GM19043 (cell line): ENCODE measurements at regions not wholly inside any gene's neighbourhood (a gene's known extent, or its start where the extent isn't known, plus 50 kb on each side); places are given as distances from the start of the nearest gene placed in this dataset.

Source experiments
- ATAC-seq: cut with Tn5 transposase; IDR thresholded peaks from one replicate; pipeline ENCODE4 v1.9.1; 2021; ENCODE audit warnings: low read depth; ENCODE audit not compliant: unreplicated experiment

DNA sequence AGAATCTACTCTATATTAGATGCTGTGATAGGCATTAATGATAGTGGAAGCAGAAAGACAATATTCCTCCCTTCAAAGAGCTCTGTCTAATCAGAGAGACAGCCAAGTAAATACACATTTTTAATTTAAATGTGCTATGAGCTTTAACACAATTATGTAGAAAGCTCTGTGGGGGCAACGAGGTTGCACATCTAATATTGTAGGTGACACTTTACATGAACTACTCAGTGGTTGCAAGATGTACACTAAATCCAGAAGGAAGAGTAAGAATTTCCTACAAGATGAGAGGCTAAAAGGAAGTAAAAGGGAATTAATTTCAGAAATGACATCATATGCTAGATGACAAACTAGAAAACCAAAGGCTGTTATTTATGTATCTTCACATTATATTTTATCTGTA lies 120.9 kb downstream of the SPCS3 start:
- ATAC-seq, result no peak

DNA sequence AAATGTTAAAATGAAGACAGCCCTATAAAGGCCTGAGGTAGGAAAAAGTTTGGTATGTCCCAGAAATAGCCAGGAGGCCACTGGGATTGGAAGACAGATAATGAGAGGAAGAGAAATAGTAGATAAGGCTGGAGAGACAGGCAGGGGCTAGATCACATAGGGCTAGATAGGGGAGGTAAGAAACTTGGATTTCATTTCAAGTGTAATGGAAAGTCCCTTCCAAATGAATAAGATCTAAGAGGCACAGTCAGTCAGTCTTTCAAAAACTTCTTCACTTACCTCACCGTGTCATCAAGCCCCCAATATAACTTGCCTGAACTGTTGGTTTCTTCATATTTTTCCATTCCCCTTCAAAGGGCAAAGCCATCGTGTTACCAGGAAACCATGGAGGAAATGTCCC lies 121.8 kb downstream of the SPCS3 start:
- ATAC-seq, result no peak

DNA sequence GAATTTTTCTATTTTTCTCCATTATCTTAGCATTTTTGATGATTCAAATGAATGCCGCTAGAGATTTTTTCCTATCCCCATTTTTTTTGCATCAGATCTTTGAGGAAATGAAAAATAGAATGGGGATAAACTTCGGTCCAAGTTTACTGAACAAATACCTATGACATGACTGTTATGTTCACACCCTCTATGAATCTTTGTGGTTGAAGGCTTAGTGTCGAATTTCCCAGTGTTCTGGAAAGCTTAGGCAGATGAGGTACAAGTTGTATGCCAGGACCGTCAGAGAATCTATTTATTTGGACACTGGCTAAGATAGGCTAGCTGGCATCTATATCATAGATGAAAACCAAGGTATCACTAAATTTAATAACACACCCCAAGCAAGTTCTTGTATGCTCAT lies 123.4 kb downstream of the SPCS3 start:
- no peak for ATAC-seq

DNA sequence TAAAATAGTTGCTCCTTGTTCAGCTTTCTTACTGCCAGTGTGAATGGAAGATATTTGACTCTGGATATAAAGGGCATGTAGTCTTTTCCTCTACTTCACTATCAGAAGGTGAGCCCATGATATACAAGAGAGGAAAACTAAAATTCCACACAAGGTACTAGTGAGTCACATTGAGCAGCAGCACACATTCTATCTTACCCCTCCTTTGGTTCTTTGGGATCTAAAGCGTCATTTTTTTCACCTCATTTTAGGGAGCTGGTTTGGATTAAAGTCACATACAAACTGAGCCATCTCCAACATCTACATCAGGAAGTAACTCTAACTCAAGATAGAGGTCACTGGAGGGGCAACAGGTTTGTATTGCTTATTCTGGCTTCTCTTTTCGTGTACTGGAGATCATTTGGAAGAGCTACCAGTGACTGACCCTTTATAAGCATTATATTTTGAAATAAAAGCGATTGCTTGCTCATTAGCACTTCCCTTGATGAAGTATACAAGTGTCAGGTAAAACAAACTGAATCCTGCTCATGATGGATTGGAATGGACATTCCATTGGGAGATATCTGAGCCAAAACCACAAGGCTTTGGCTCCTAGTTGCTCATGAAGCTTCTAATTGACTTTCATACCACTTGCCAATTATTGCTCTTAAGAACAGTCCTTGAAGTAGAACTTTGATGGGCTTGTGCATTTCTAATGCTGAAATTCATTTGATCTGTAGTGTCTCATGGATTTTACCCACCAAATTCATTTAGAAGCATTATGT lies 124.1 kb downstream of the SPCS3 start:
- ATAC-seq, result no peak

DNA sequence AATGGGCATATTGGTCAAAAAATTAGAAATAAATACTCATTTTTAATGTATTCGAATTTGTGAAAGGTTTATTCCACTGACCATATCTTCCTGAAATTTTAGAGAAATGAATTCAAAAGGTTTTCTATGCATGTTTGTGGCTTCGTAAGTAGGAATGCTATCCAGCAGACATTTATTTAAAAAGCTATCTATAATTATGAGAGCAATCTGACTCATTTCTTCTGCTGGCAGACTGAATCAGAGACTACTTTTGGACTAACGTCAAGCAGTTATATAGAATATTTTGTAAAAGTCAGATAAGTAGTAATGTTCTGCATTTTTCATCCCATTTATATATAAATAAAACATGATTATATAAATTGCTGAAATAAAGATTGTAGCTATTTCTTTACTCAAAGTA lies 125.0 kb downstream of the SPCS3 start:
- no peak for ATAC-seq

DNA sequence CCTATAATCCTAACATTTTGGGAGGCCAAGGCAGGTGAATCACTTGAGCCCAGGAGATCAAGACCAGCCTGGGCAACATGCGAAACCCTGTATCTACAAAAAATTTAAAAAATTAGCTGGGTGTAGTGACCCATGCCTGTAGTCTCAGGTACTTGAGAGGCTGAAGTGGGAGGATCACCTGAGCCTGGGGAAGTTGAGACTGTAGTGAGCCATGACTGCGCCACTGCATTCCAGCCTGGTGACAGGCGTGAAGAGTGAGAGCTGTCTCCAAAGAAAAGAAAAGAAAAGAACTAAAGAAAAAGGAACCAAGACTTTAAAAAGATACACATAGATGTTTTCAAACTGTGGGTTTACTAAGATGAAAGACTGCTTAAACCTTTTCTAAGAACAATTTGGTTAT lies 129.0 kb downstream of the SPCS3 start:
- ATAC-seq, result no peak

DNA sequence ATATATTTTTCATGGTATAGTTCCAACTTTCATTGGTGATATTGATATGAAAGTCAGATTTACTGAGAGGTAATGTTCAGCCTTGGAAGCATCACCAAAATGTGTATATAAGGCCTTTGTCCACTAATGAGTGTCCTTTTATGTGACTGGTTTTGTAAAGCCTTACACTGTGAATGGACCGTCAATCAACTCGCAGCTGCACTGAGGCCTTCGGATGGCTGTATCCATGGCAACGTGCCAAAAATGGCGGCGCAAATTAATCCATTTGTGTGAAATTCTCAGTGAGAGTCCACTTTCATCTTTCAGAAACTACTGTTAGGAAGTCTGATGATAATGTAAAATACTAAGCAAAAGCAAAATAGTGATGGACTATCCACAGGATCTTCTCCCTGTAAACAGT lies 131.7 kb downstream of the SPCS3 start:
- no peak for ATAC-seq

DNA sequence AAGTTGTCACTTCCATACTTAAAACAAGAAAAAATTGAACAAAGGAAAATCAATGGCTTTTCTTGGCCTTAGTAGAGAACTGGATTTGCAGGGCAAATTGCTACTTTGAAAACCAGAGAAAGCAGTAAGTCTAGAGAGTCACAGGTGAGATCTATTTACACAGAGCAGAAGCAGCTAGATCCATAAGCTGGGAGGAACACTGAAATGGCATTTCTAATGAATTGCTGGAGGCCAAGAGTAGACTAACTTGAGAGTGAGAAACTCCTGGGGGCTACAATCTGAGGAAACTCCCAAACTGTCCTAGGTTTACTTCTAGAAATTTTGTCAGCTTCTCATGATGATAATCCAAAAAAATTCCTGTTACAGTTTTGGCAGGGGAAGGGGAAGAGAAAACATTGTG lies 133.3 kb downstream of the SPCS3 start:
- ATAC-seq, result no peak

DNA sequence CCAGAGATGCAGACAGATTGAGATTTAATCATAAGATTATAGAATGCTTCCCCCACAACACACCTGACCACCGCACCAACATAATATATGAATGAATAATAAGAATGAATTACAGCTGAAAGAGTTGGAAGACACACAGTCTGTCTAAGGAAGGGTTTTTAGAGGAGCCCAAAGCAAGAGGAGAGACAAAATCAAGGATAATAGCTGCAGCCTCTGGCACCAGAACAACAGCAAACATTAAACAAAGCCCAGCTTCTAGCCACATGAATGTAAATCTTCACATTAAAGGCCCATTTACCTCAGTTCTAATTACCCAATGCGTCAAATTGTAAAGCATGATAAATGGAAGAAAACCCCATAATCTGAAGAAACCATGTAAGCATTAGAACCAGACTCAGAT lies 133.9 kb downstream of the SPCS3 start:
- ATAC-seq, result no peak

DNA sequence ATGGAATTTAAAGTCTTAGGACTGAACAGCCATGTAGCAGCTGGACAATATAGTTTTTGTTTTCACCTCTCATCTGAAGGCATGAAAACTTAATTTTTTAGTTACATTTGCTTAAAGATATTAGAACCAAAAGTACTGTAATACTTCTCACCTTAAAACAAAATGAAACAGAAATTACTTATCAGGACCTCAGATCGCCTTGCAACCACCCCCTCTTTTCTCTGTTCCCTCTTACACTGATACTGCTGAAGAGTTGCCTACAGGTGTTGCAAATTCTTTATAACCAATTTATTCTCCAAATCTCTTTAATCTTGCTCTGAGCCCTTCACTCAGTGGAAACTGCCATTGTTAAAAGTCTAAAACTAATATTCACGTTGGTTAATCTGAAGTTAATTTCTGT lies 145.0 kb downstream of the SPCS3 start:
- peak; percentile 99 for ATAC-seq

DNA sequence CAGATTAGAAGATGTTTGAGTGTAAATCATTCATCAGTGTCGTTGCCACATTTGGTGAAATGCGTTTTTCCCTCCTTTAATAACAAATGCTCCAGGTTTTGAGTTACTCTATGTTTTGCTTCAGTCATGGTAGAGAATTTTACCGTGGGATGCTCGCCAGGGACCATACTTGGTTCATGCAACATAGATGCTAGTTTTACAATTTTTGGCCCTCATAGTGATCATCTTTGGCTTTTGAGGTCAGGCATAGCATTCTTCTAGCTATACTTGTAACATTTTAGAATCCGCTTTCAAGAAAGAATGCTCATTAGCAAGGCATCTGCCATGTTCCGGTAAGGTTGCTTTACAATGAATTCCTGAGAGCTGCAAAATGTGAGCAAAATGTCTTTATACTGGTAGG lies 147.2 kb downstream of the SPCS3 start:
- ATAC-seq, result no peak

DNA sequence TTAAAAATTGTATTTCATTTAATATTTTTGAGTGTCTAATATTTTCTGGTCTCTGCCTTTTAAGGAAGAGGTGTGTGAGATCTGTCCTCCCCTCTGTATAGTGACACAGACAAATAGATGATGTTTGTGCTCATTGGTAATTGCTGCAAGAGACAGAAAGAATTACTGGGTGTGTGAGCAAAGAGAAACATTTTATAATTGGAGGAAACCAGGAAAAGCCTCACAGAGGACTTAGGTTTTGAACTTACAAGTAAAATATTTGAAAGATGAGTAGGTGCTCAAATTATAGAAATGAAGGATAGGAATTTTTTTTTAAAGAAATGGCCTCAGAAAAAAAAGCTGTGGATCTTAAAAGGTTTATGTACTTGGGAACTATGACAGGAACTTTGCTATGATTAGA lies 149.8 kb downstream of the SPCS3 start:
- ATAC-seq, result no peak

DNA sequence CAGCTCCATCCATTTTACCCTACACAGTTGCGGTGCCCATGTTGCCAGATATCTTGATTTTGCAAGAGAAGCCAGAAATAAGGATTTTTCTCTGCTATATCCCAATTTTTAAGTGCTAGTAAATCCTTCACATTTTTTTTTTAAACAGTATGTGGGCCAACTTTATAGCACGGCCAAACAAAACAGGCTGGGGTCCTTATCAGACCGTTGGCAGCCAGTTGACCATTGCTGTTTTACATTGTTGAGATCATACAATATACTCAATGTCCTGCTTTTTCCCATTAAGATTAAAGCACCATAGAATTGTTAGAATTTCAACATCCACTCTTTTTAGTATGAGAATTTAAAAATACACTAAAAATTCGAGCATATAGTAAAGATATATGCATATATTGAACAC lies 150.9 kb downstream of the SPCS3 start:
- ATAC-seq, result no peak

DNA sequence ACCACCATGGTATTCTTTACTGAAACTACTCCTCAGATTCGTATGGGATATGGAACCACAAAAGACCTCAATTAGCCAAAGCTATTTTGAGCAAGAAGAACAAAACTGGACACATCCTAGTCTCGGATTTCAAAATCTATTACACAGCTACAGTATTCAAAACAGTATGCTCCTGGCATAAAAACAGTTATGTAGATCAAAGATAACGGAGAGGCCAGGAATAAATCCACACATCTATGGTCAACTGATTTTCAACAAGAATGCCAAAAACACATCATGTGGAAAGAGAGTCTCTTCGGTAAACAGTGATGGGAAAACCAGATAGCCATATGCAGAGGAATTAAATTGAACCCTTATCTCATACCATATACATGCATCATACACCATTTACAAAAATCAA lies 155.3 kb downstream of the SPCS3 start:
- ATAC-seq, result no peak

DNA sequence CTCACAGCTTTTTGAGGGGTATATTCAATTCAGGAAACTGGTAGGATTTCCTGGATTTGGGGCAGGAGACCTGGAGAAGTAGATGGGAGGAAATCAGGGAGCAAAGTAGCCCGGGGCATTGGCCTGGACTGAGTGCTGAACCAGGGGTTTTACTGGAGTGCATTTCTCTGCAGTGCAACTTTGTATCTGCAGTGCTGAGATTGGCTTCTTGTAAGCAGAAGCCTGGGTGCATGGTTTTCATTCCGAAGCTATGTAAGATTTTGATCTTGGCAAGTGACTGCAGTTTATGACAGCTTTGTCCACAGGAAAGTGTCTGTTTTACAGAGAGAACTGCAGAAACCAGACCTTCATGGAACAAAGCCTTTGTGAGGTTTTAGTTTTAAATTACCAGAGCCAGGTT lies 158.3 kb downstream of the SPCS3 start:
- ATAC-seq, result no peak

DNA sequence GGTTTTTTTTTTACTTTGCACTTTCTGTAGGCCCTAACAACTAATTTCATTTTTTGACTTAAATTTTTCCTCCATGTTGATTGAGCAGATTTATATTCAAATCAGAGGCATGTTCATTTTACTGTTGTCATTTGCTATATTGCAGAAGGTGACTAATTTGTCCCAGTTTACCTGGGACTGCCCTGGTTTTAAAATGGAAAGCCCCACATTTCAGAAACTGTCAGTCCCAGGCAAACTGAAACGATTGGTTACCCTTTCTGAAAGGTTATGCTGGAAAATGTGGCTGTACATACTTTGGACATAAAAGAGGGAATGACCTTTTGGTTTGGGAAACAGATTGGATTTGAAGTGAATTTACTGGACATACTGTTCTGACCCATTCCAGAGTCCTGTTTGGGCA lies 160.0 kb downstream of the SPCS3 start:
- ATAC-seq, result no peak

DNA sequence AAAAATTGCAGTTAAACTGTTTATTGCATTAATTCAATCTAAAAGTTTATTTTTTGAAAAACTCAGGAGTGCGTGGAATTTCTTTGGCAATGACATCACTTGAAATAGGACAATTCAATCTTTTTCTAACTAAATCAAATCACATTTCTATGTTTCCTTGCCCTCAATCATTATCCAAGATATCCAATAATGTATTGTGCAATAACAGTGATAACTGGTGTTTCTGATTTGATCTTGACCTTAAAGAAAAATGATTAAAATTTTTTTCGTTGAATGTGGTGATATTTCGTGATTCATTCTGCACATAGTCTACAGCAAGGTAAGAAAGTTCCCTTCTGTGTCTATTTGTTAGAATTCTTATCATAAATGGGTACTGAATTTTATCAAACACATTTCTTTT lies 163.2 kb downstream of the SPCS3 start:
- no peak for ATAC-seq

DNA sequence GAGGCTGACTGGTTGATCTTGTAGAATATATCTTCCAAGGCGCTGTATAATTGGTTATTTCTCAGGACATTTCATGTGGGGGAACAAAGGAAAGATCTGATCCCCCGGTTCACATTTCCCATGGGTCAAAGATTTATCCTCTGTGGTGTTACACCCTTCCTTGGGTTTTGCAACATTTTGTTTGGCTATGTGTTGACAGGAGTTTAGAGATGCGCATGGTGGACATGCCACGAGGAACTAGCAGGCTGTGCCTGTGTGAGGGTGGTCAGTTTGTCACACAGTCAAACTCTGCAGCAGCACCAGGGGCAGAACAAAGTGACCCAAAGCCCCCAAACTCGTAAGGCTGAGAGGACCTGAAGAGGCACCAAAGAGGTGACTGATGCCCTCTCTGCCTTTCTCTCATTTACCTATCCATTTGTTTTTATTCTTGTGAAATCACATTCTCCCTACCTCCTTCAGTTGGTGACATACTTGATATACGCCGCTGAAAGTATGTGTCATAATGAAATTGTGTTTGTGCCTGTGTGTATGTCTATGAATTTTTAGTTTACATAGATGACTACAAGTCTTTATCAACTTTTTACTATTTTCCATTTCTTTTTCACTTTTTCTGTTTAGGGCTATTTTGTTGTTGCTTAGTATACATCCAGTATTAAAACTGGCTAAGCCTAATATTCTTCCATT lies 164.7 kb downstream of the SPCS3 start:
- ATAC-seq, result no peak

DNA sequence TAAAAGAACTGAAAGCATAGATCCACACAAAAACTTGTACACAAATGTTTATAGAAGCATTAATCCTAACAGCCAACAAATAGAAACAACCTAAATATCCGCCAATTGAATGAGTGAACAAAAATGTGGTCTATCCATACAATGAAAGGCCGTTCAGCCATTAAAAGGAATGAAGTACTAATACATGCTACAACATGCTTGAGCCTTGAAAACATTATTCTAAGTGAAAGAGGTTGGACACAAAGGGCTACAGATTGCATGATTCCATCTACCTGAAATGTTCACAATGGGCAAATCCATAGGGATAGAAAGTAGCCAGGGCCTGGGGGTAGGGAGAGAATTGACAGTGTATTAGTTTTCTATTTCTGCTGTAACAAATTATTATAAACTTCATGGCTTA lies 169.2 kb downstream of the SPCS3 start:
- no peak for ATAC-seq

DNA sequence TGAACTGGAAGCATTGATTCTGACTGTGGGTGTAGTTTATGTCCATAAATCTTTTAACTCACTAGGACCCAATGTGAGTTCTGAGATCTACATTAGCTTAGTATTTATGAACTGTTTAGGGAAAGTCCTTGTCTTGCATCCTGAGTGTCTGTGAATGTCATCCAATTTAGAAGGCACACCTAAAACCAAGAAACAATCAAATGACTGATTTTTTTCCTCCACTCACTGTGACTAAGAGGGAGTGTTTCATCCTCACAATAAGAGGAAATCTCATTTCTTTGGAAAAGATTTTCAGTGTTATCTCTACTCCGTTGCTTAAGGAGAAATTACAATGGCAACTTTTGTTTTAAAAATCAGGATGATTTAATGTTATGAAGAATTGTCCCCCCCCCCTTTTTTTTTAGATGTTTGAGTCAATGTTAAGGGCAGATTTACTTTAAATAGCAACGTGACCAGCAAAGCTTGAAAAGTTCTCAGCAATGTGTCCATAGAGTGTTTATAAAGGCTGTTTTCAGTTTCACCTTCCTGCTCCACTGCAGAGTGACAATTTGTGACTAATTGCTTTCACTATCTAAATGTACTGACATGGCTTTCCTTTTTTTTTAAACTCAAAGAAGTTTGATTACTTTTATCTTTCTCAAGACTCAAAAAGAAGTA lies 173.0 kb downstream of the SPCS3 start:
- peak; percentile 100 for ATAC-seq

DNA sequence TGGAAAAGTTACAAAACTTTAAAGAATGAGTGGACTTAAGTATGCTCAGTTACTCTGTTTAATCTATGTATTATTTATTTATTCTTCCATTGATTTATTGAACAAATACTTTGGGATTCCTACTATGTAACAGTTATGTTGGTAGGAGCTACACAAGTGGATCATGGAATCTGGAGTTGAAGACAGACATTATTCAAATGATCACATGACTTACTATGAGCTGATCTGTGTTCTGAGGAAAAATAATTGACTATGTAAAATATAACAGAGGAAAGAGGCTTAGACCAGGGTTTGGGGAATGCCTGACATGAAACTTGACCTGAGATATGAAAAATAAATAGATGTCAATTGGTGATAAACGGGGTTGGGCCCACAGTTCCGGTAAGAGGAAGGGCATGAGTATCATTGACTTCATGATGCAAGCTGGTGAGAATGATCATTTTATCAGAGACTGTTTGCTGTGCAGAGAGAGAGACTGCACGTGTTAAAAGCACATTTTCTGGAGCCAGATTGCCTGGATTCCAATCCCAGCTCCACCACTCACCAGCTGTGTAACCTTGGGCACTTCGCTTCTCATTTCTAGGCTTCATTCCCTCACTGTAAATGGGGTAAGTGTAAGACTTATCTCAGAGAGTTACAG lies 179.0 kb downstream of the SPCS3 start:
- no peak for ATAC-seq
